GM08714 (cell line): ENCODE measurements at regions not wholly inside any gene's neighbourhood (a gene's known extent, or its start where the extent isn't known, plus 50 kb on each side); places are given as distances from the start of the nearest gene placed in this dataset.

Experiments used
- H3K4me3 ChIP-seq: fragments of 200-500 bp; sonication (Bioruptor generic); 2 replicates; pipeline ENCODE4 v1.5.1; 2014; ENCODE audit warnings: mild to moderate bottlenecking, low read length, inconsistent platforms
- ZNF274 ChIP-seq: IDR thresholded peaks from 2 replicates; pipeline ENCODE4 v1.6.1; 2012; ENCODE audit warnings: mild to moderate bottlenecking, low read depth, low read length

DNA sequence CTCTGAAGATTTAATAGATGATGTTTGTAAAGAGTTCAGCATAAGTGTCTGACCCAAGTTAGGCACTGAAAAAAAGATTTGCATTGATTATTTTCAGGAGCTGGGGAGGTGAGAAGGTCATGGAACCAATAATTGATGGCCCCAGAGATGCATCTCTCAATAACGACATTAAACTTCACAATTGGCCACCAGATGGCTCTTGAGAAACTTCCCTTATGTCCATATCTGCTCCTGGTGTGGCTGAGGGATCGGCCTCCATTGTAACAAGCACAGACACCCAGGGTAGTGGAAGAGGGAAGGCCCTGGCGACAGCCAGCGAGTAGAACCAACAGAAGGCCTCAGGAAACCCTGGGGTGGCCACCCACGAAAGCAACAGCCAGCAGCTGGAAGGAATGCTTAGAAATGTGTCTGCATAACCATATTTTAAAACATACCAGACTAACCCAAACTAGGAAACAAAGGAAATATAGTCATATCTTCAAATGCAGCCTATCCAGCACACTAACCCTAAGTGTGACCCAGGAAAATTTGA, 536.7 kb downstream of the SOX2 start:
- no peak for TF ChIP-seq ZNF274
- no peak overlapping the region for H3K4me3 ChIP-seq

DNA sequence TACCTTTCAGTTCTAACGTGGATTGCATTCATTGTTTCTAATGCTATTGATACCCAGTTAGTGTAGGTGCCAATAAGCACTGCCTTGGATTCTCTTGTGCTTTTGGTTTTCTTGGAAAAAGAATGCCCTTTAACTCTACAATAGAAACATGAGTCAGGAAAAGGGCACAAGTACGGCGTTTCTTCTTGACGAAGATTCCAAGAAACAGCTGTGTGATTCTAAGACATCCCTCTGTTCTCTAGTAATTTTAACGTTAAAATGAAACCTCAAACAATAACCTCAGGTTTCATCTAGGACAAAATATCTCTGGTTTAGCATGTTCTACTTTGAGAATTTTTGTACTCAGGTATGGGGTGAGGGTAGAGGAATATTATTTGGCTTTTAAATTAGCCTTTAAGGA, 540.5 kb upstream of the ATP11B start:
- no peak for TF ChIP-seq ZNF274
- no peak overlapping the region for H3K4me3 ChIP-seq

- no peak overlapping the region for H3K4me3 ChIP-seq
These were observed 538.1 kb upstream of the ATP11B start for GRCh38 chr3:182255158-182255557.

GRCh38 chr3:182257361-182257760, 535.9 kb upstream of the ATP11B start:
- no peak for TF ChIP-seq ZNF274
- H3K4me3 ChIP-seq, result no peak overlapping the region

More at GRCh38 chr3:182255158-182255557, 538.1 kb upstream of the ATP11B start:
- no peak for TF ChIP-seq ZNF274

DNA sequence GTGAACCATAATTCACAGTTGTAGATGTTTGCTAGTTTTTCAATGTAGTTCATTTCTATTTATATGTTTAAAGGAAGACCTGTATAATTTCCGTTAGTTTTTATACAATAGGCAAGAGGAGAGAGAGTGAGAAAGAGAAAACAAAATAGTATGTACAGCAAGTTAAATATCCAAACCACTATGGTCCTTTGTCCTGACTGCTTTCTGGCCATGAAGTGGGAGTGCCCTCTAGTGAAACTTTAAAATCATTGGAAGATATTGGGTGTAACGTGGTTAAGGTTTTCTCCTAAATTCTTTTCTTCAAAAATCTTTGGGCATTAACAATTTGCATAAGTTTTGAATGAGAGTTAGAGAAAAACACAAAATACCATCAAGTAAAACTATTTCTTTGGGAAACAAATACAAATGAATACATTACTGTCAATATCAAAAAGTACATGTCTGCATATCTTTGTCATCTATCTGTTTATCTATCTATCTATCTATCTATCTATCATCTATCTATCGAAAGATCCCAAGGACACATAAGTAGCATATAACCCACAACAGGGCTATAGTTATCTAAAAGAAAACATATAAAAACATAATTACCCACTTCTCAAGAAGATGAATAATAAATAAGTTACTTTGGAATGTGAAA, 534.6 kb upstream of the ATP11B start:
- TF ChIP-seq ZNF274, result no peak
- no peak overlapping the region for H3K4me3 ChIP-seq

DNA sequence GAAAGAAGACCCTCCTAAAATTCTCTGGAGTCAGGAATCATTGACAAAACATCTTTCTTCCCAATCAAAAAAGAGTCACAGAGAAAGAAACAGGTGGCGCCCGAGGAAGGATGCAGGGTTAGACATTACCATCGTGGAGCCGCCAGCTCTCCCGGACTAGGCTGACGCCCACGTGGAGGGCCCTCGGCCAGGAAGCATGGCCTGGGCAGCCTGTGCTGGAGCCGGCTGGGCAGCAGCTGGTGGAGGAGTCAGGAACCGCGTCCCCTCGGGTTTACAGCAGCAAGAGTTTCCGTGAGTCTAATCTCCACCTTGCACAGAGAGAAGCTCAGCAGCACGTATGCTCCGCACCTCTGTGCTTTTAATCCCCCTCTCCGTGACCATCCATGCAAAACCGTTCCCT, 533.7 kb upstream of the ATP11B start:
- TF ChIP-seq ZNF274, result no peak
- no peak overlapping the region for H3K4me3 ChIP-seq

GRCh38 chr3:182261041-182261440, 532.3 kb upstream of the ATP11B start:
- no peak for TF ChIP-seq ZNF274

GRCh38 chr3:182268711-182269110, 524.6 kb upstream of the ATP11B start:
- H3K4me3 ChIP-seq, result no peak overlapping the region
- no peak for TF ChIP-seq ZNF274

More at GRCh38 chr3:182261041-182261440, 532.3 kb upstream of the ATP11B start:
- no peak overlapping the region for H3K4me3 ChIP-seq

DNA sequence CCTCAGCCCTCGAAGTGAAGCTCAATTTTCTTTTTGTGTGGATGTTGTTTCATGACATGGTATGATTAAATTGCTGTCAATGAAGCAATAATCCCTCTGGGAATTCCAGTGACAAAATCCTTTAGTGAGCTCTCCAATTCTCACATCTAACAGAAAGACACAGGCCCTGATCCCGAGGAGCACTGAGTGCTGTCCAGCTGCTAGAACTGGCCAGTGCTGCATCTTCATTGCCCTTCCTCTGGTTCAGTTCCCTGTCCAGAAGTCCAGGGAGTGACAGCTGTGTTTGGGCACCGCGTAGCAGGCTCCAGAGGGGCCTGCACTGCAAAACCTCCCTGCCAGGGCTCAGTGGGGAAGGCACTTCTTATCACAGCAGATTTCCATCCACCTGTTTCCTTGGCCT, 516.8 kb upstream of the ATP11B start:
- no peak overlapping the region for H3K4me3 ChIP-seq
- TF ChIP-seq ZNF274, result no peak

DNA sequence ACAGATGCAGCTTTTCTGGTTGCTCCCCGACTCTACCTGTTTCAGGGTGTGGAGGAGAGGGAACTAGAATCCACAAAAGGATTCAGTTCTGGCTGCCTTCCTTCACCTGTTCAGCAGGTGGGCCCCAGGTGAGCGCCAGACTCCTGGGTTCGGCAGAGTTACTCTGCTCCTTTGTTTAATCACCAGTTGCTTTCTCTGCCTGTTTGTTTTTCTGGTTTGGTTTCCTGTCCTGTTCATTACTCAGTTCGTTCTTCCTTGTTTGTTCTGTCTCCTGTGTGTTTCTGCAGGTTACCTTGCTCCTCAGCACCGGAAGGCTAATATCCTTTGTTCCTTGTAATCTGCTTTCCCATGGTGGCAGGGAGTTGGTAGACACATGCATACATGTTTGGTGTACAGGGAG, 508.5 kb upstream of the ATP11B start:
- no peak for TF ChIP-seq ZNF274
- H3K4me3 ChIP-seq, result no peak overlapping the region

DNA sequence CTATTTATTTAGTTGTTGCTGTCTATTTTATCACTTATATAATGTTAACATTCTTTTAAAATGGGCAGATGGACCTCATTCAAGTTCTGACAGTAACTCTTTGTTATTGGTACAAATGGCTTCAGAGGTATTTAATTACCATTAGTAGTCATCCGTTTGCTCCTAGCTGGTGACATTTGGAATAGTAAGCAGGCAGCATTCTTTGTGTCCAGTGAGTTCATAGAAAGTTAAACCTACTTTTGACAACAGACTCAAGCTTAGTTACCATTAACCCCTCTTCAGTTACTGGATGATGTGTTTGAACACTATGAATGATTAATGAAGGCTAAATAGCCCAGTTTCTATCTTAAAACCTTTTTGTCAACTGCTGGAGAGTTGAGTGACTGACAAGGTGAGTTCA, 500.7 kb upstream of the ATP11B start:
- no peak overlapping the region for H3K4me3 ChIP-seq
- TF ChIP-seq ZNF274, result no peak

DNA sequence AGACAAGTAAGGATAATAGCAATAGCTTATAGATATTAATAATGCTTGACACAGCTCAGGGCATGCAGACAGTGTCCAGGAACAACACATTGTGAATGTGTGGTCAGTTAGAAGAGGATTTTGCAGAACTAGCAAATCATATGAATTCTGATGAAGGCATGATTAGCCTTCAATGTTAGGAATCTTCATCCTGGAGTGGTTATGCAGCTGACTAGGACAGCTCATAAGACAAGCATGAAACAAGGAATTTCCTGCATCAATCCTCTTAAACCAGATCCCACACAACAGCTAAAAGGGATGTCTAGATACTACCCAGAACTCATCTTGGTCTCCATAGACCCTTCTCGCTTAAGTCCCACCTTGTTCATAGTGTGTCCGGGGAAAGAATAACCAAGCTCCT, 499.0 kb upstream of the ATP11B start:
- no peak for TF ChIP-seq ZNF274
- H3K4me3 ChIP-seq, result no peak overlapping the region

DNA sequence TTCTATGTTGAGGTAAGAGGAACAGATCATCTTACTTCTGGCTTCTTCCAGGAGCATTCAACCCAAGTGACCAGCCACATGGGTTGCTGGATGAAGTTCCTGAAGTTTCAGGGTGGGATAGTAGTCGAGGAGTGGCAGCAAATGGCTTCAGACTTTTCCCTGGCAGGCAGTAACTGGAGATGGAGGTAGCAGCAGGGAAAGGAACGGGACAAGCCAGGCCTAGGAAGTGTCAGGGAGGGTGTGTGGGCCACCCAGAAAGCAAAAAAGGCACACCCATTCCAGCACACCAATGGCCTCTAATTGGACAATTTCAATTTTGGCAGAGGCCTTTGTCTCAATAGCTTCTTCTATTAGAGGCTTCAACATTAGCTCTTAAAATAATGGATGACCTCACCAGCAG, 498.6 kb upstream of the ATP11B start:
- no peak overlapping the region for H3K4me3 ChIP-seq
- no peak for TF ChIP-seq ZNF274

- H3K4me3 ChIP-seq, result no peak overlapping the region
- no peak for TF ChIP-seq ZNF274
These were observed 493.0 kb upstream of the ATP11B start for GRCh38 chr3:182300266-182300665.

GRCh38 chr3:182303169-182303568, 490.1 kb upstream of the ATP11B start:
- no peak for TF ChIP-seq ZNF274
- H3K4me3 ChIP-seq, result no peak overlapping the region

- H3K4me3 ChIP-seq, result no peak overlapping the region
- TF ChIP-seq ZNF274, result no peak
These were observed 487.2 kb upstream of the ATP11B start for GRCh38 chr3:182305881-182306665.
